Muscle layer of colon (tissue), 2 donors: ENCODE measurements at regions not wholly inside any gene's neighbourhood (a gene's known extent, or its start where the extent isn't known, plus 50 kb on each side); places are given as distances from the start of the nearest gene placed in this dataset.

ENCODE experiments used
- H3K27ac ChIP-seq: one replicate; pipeline ENCODE4 v1.7.0; 2013; ENCODE audit warnings: low read depth, mild to moderate bottlenecking, low read length, moderate library complexity
- H3K27me3 ChIP-seq, 2 donors: one replicate each; pipeline ENCODE4 v1.7.0; 2013; ENCODE audit warnings: low read length in 2 of 2, mild to moderate bottlenecking in 2 of 2; ENCODE audit not compliant: insufficient read depth in 2 of 2, control insufficient read depth in 1 of 2
- H3K36me3 ChIP-seq: one replicate; pipeline ENCODE4 v1.7.0; 2013; ENCODE audit warnings: mild to moderate bottlenecking, low read length; ENCODE audit not compliant: insufficient read depth
- H3K4me1 ChIP-seq: one replicate; pipeline ENCODE4 v1.7.0; 2013; ENCODE audit warnings: mild to moderate bottlenecking, low read length; ENCODE audit not compliant: insufficient read depth
- H3K4me3 ChIP-seq, 2 donors: one replicate each; pipeline ENCODE4 v1.7.0; 2013; ENCODE audit warnings: low read length in 2 of 2, low read depth in 1 of 2, mild to moderate bottlenecking in 1 of 2, moderate library complexity in 1 of 2
- H3K9ac ChIP-seq: one replicate; pipeline ENCODE4 v1.7.0; 2013; ENCODE audit warnings: low read length
- H3K9me3 ChIP-seq: one replicate; pipeline ENCODE4 v1.7.0; 2013; ENCODE audit warnings: mild to moderate bottlenecking, low read length
- donor health status: abdominal sarcoma.
- donor health status: Adenocarcinoma of cecum.

- Histone ChIP-seq H3K9me3 (peaks cover 4% of the 10 kb centered on the region), H3K4me1 (no peaks in the 10 kb centered on the region), H3K27me3 (no peaks in the 10 kb centered on the region), H3K27ac (no peak overlapping the region), H3K4me3 (no peak overlapping the region), H3K36me3 (no peaks in the 10 kb centered on the region), H3K9ac (no peak overlapping the region)
Measured at GRCh38 chr12:114918535-114919233, 234.7 kb upstream of the TBX3 start.

GRCh38 chr12:114917953-114918352 lies 234.0 kb upstream of the TBX3 start:
- H3K4me3 ChIP-seq: no peak overlapping the region
- H3K9ac ChIP-seq: no peak overlapping the region
- no peaks in the 10 kb centered on the region for H3K36me3 ChIP-seq
- no peaks in the 10 kb centered on the region for H3K27me3 ChIP-seq
- peaks cover 4% of the 10 kb centered on the region for H3K9me3 ChIP-seq
- H3K4me1 ChIP-seq: no peaks in the 10 kb centered on the region
- H3K27ac ChIP-seq: no peak overlapping the region

- no peaks in the 10 kb centered on the region for H3K4me1 ChIP-seq
- H3K9me3 ChIP-seq: peaks cover 4% of the 10 kb centered on the region
- no peak overlapping the region for H3K9ac ChIP-seq
- no peaks in the 10 kb centered on the region for H3K36me3 ChIP-seq
- H3K27ac ChIP-seq: no peak overlapping the region
- H3K4me3 ChIP-seq: no peak overlapping the region
- H3K27me3 ChIP-seq: no peaks in the 10 kb centered on the region
Measured at GRCh38 chr12:114917307-114917706, 233.3 kb upstream of the TBX3 start.

GRCh38 chr12:114916541-114916940 lies 232.6 kb upstream of the TBX3 start:
- Histone ChIP-seq H3K27me3 (no peaks in the 10 kb centered on the region), H3K4me1 (no peaks in the 10 kb centered on the region), H3K9me3 (peaks cover 4% of the 10 kb centered on the region), H3K9ac (no peak overlapping the region), H3K27ac (no peak overlapping the region), H3K36me3 (no peaks in the 10 kb centered on the region), H3K4me3 (no peak overlapping the region)

GRCh38 chr12:114916124-114916523 lies 232.1 kb upstream of the TBX3 start:
- Histone ChIP-seq H3K4me3 (no peak overlapping the region), H3K27me3 (no peaks in the 10 kb centered on the region), H3K9me3 (peaks cover 4% of the 10 kb centered on the region), H3K27ac (no peak overlapping the region), H3K4me1 (no peaks in the 10 kb centered on the region), H3K9ac (no peak overlapping the region), H3K36me3 (no peaks in the 10 kb centered on the region)

- H3K4me1 ChIP-seq: no peaks in the 10 kb centered on the region
- no peaks in the 10 kb centered on the region for H3K36me3 ChIP-seq
- H3K27ac ChIP-seq: no peak overlapping the region
- no peaks in the 10 kb centered on the region for H3K27me3 ChIP-seq
- no peak overlapping the region for H3K4me3 ChIP-seq
- H3K9ac ChIP-seq: no peak overlapping the region
- H3K9me3 ChIP-seq: peaks cover 4% of the 10 kb centered on the region
Measured at GRCh38 chr12:114913871-114914801, 230.2 kb upstream of the TBX3 start.

GRCh38 chr12:114912811-114913210 lies 228.8 kb upstream of the TBX3 start:
- Histone ChIP-seq H3K27me3 (no peaks in the 10 kb centered on the region), H3K9me3 (no peaks in the 10 kb centered on the region), H3K27ac (no peak overlapping the region), H3K4me3 (no peak overlapping the region), H3K4me1 (no peaks in the 10 kb centered on the region), H3K36me3 (no peaks in the 10 kb centered on the region), H3K9ac (no peak overlapping the region)

- Histone ChIP-seq H3K9ac (no peak overlapping the region), H3K9me3 (no peaks in the 10 kb centered on the region), H3K4me3 (no peak overlapping the region), H3K36me3 (no peaks in the 10 kb centered on the region), H3K4me1 (no peaks in the 10 kb centered on the region), H3K27me3 (no peaks in the 10 kb centered on the region), H3K27ac (no peak overlapping the region)
Measured at GRCh38 chr12:114911196-114911595, 227.2 kb upstream of the TBX3 start.

- Histone ChIP-seq H3K27ac (no peak overlapping the region), H3K27me3 (no peaks in the 10 kb centered on the region), H3K36me3 (no peaks in the 10 kb centered on the region), H3K4me1 (no peaks in the 10 kb centered on the region), H3K4me3 (no peak overlapping the region), H3K9ac (no peak overlapping the region), H3K9me3 (no peaks in the 10 kb centered on the region)
Measured at GRCh38 chr12:114904254-114905003, 220.5 kb upstream of the TBX3 start.

- no peak overlapping the region for H3K9ac ChIP-seq
- no peak overlapping the region for H3K4me3 ChIP-seq
- H3K4me1 ChIP-seq: no peaks in the 10 kb centered on the region
- H3K36me3 ChIP-seq: no peaks in the 10 kb centered on the region
- no peaks in the 10 kb centered on the region for H3K27me3 ChIP-seq
- H3K9me3 ChIP-seq: no peaks in the 10 kb centered on the region
- no peak overlapping the region for H3K27ac ChIP-seq
Measured at GRCh38 chr12:114903083-114903691, 219.2 kb upstream of the TBX3 start.

GRCh38 chr12:114902665-114903064 lies 218.7 kb upstream of the TBX3 start:
- Histone ChIP-seq H3K36me3 (no peaks in the 10 kb centered on the region), H3K27ac (no peak overlapping the region), H3K4me3 (no peak overlapping the region), H3K27me3 (no peaks in the 10 kb centered on the region), H3K9me3 (no peaks in the 10 kb centered on the region), H3K4me1 (no peaks in the 10 kb centered on the region), H3K9ac (no peak overlapping the region)
